ENCODE measurements at regions not wholly inside any gene's neighbourhood (a gene's known extent, or its start where the extent isn't known, plus 50 kb on each side); places are given as distances from the start of the nearest gene placed in this dataset.

DNA sequence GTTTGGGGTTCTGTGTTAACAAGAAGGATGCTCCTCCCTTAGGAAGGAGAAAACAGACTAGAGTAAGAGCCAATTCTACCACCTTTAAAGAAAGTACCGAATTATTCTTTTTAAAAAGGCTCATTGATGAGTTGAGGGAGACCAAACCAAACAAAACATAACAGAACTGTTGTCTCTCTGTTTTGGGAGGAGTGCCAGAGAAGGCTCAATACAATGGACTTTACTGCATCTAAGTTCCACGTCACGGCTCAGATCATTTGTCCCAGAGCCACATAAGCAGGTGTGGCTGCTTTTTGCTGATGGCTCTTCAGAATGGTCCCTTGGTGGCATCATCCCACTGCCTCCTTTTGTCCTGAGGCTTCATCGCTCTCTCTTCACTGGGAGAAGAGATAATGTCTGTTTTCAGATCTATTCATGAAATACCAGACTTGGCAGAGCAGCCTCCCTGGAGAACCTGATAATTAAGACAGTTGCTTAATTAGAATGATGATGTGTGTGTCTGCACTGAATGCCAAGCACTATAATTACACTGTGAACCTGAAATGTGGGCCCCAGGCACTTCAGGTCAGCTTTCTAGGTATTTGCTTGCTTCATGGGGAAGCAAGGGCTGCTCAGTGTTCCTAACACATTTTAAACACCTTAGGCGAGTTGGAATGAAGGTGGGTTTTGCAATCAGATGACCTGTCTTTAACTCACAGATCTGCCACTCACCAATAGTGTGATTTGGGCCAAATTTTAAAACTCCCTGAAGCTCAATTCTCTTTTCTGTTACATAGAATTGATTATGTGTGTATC is 335.2 kb upstream of the MCTP2 start:
- in situ Hi-C loops (cut with MboI; ENCODE audit: low sequenced_read_pairs): no loop called here
- WGBS, 2 experiments (ENCODE audit: extremely low coverage in 2 of 2, insufficient read length in 1 of 2): no CpG with 5 or more reads among the region's 5 CpGs
- DNase-seq (no peak), ATAC-seq (ENCODE audit: low read depth) (no peak)
- intact Hi-C loops (cut with micrococcal nuclease): no loop called here
- Histone ChIP-seq H3K56ac (ENCODE audit: extremely low read depth, insufficient read depth, low read length) (no peak overlapping the region), H4K5ac (ENCODE audit: low read depth, low read length) (no peak overlapping the region), H2BK5ac (ENCODE audit: low read depth, low read length, poor library complexity, severe bottlenecking) (no peak overlapping the region), H2BK120ac (ENCODE audit: low read depth, low read length) (no peak overlapping the region), H3K27me3 (ENCODE audit: control insufficient read depth, insufficient read depth, low read length) (no peaks in the 10 kb centered on the region), H4K8ac (ENCODE audit: low read depth in 2 of 2, low read length in 2 of 2) (no peak overlapping the region), H2BK15ac (ENCODE audit: low read depth, low read length) (no peak overlapping the region), H3K4me1 (ENCODE audit: control insufficient read depth, insufficient read depth, low read length) (no peaks in the 10 kb centered on the region), H3K36me3 (ENCODE audit: control insufficient read depth, insufficient read depth, low read length) (no peaks in the 10 kb centered on the region), H3K4ac (ENCODE audit: low read depth, low read length) (no peak overlapping the region), H2BK20ac (ENCODE audit: low read depth, low read length) (no peak overlapping the region), H3K23ac (ENCODE audit: low read depth, low read length) (no peak overlapping the region), H3K79me1 (ENCODE audit: low read depth in 1 of 2, low read length in 2 of 2) (no peaks in the 10 kb centered on the region), H4K91ac (ENCODE audit: insufficient read depth, low read depth, low read length) (no peak overlapping the region), H3K4me3 (ENCODE audit: insufficient read depth, low read depth, low read length) (no peak overlapping the region), H3K14ac (replicated peaks; ENCODE audit: low read depth, low read length) (no peak overlapping the region), H4K20me1 (ENCODE audit: insufficient read depth, low read length) (no peaks in the 10 kb centered on the region), H2AK9ac (replicated peaks; ENCODE audit: low read depth, low read length, poor library complexity) (no peak overlapping the region), H3K4me2 (ENCODE audit: low read depth, low read length) (no peak overlapping the region), H2AK5ac (ENCODE audit: low read depth, low read length) (no peak overlapping the region), H3K9me1 (ENCODE audit: insufficient read depth, low read length) (no peaks in the 10 kb centered on the region), H3K9ac (ENCODE audit: low read depth, low read length) (no peak overlapping the region), H3K18ac (ENCODE audit: low read depth, low read length) (no peak overlapping the region), H2AFZ (replicated peaks; ENCODE audit: low read length, poor library complexity) (no peak overlapping the region), H3K27ac (ENCODE audit: insufficient read depth, low read length) (no peak overlapping the region), H3K9me3 (ENCODE audit: control insufficient read depth, insufficient read depth, low read length) (peaks cover 15% of the 10 kb centered on the region)
- ChIA-PET POLR2A (ENCODE audit: unreplicated experiment) (no interaction called here), CTCF (no interaction called here)
- dilution Hi-C loops (cut with HindIII; ENCODE audit: low sequenced_read_pairs, unreplicated experiment): no loop called here
- no TSS peak for BruUV-seq (replicated peaks)
- no peak for TF ChIP-seq MAFK (IDR thresholded peaks at IDR 0.05; ENCODE audit: low read depth, low read length)
- TF ChIP-seq CEBPB (IDR thresholded peaks at IDR 0.05; ENCODE audit: low read depth, low read length): no peak
- no peak for TF ChIP-seq NFE2L2 (IDR thresholded peaks at IDR 0.05; ENCODE audit: low read depth, low read length)
- no peak for TF ChIP-seq SMC3 (IDR thresholded peaks at IDR 0.05; ENCODE audit: low read depth, low read length)
- TF ChIP-seq CHD1 (IDR thresholded peaks at IDR 0.05; ENCODE audit: low read depth, low read length): no peak
- TF ChIP-seq POLR2A (IDR thresholded peaks at IDR 0.05; ENCODE audit: low read depth, low read length): no peak
- no peak for TF ChIP-seq RFX5 (IDR thresholded peaks at IDR 0.05; ENCODE audit: low read depth, low read length)
- TF ChIP-seq FOS (IDR thresholded peaks at IDR 0.05; ENCODE audit: low read depth, low read length): no peak
- TF ChIP-seq, protein P1, sequence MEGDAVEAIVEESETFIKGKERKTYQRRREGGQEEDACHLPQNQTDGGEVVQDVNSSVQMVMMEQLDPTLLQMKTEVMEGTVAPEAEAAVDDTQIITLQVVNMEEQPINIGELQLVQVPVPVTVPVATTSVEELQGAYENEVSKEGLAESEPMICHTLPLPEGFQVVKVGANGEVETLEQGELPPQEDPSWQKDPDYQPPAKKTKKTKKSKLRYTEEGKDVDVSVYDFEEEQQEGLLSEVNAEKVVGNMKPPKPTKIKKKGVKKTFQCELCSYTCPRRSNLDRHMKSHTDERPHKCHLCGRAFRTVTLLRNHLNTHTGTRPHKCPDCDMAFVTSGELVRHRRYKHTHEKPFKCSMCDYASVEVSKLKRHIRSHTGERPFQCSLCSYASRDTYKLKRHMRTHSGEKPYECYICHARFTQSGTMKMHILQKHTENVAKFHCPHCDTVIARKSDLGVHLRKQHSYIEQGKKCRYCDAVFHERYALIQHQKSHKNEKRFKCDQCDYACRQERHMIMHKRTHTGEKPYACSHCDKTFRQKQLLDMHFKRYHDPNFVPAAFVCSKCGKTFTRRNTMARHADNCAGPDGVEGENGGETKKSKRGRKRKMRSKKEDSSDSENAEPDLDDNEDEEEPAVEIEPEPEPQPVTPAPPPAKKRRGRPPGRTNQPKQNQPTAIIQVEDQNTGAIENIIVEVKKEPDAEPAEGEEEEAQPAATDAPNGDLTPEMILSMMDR (conservative IDR thresholded peaks at IDR 0.05; ENCODE audit: low read depth, low read length): no peak
- no peak for TF ChIP-seq RCOR1 (IDR thresholded peaks at IDR 0.05; ENCODE audit: insufficient replicate concordance, low read length)
- no peak for TF ChIP-seq BHLHE40 (IDR thresholded peaks at IDR 0.05; ENCODE audit: low read depth, low read length)
- no peak for TF ChIP-seq MAZ (IDR thresholded peaks at IDR 0.05; ENCODE audit: borderline replicate concordance, low read depth, low read length)
